GM23338 (cell line): ENCODE measurements at regions not wholly inside any gene's neighbourhood (a gene's known extent, or its start where the extent isn't known, plus 50 kb on each side); places are given as distances from the start of the nearest gene placed in this dataset.

Experiments
- ATAC-seq: fragments of 200-7000 bp; cut with Tn5 transposase; 3 replicates; pipeline ENCODE4 v1.9.1; 2020
- DNase-seq: peaks from one replicate; pipeline ENCODE4 v3.0.0-alpha.2; 2015; ENCODE audit warnings: low spot score
- H2AFZ ChIP-seq: fragments of 200-600 bp; sonication (generic); 2 replicates; pipeline ENCODE4 v1.8.0; 2016; ENCODE audit warnings: antibody characterized with exemption, mild to moderate bottlenecking, moderate library complexity
- H3F3A ChIP-seq: fragments of 200-600 bp; sonication (generic); replicated peaks from 2 replicates; pipeline ENCODE4 v1.8.0; 2017; ENCODE audit warnings: antibody characterized with exemption, mixed run types, low read depth
- H3K27ac ChIP-seq: fragments of 200-600 bp; sonication (generic); 2 replicates; pipeline ENCODE4 v1.6.1; 2016; ENCODE audit warnings: low read depth
- H3K27me3 ChIP-seq: fragments of 200-600 bp; sonication (generic); 2 replicates; pipeline ENCODE4 v1.8.0; 2016; ENCODE audit warnings: mild to moderate bottlenecking, mixed run types, moderate library complexity; ENCODE audit not compliant: insufficient read depth
- H3K36me3 ChIP-seq: fragments of 200-600 bp; sonication (generic); 2 replicates; pipeline ENCODE4 v1.8.0; 2016; ENCODE audit warnings: mild to moderate bottlenecking; ENCODE audit not compliant: insufficient read depth
- H3K4me1 ChIP-seq: fragments of 200-600 bp; sonication (generic); 2 replicates; pipeline ENCODE4 v1.8.0; 2016; ENCODE audit warnings: mild to moderate bottlenecking, moderate library complexity; ENCODE audit not compliant: insufficient read depth
- H3K4me2 ChIP-seq: fragments of 200-600 bp; sonication (generic); 2 replicates; pipeline ENCODE4 v1.7.1; 2017; ENCODE audit warnings: mixed run types
- H3K4me3 ChIP-seq: fragments of 200-600 bp; sonication (generic); 2 replicates; pipeline ENCODE4 v1.6.1; 2016; ENCODE audit warnings: mixed run types
- H3K79me2 ChIP-seq: fragments of 200-600 bp; sonication (generic); replicated peaks from 2 replicates; pipeline ENCODE4 v1.8.0; 2017; ENCODE audit warnings: mild to moderate bottlenecking; ENCODE audit not compliant: insufficient read depth
- H3K9me2 ChIP-seq: fragments of 200-600 bp; sonication (generic); 2 replicates; pipeline ENCODE4 v1.8.0; 2017; ENCODE audit not compliant: insufficient read depth
- H4K20me1 ChIP-seq: fragments of 200-600 bp; sonication (generic); replicated peaks from 2 replicates; pipeline ENCODE4 v1.8.0; 2017; ENCODE audit warnings: mild to moderate bottlenecking; ENCODE audit not compliant: insufficient read depth
- H3K27ac Mint-ChIP-seq: 2 replicates; pipeline ENCODE4 v1.8.0; 2020; ENCODE audit warnings: inconsistent platforms, mild to moderate bottlenecking, moderate library complexity, mixed read lengths
- H3K27me3 Mint-ChIP-seq: 3 replicates; pipeline ENCODE4 v1.8.0; 2022; ENCODE audit warnings: low read depth, mild to moderate bottlenecking, moderate library complexity, mixed read lengths, inconsistent platforms; ENCODE audit not compliant: insufficient read depth, poor library complexity
- H3K36me3 Mint-ChIP-seq: 3 replicates; pipeline ENCODE4 v1.8.0; 2021; ENCODE audit warnings: low read depth, mild to moderate bottlenecking, inconsistent platforms, moderate library complexity, mixed read lengths
- H3K4me1 Mint-ChIP-seq: 3 replicates; pipeline ENCODE4 v1.8.0; 2020; ENCODE audit warnings: mild to moderate bottlenecking, inconsistent platforms, mixed read lengths
- H3K4me3 Mint-ChIP-seq: 3 replicates; pipeline ENCODE4 v1.8.0; 2021; ENCODE audit warnings: moderate library complexity, mild to moderate bottlenecking, inconsistent platforms, mixed read lengths
- H3K9me3 Mint-ChIP-seq: 3 replicates; pipeline ENCODE4 v1.8.0; 2020; ENCODE audit warnings: moderate library complexity, mild to moderate bottlenecking, inconsistent platforms, mixed read lengths
- ETS1 ChIP-seq: IDR thresholded peaks from 2 replicates; pipeline ENCODE4 v1.6.1; 2016; ENCODE audit warnings: antibody characterized with exemption
- EZH2phosphoT487 ChIP-seq: fragments of 200-600 bp; sonication (generic); IDR thresholded peaks from one replicate; pipeline ENCODE4 v1.8.1; 2018; ENCODE audit warnings: antibody characterized with exemption; ENCODE audit not compliant: unreplicated experiment
- POLR2AphosphoS5 ChIP-seq: IDR thresholded peaks from 2 replicates; pipeline ENCODE4 v1.6.1; 2016; ENCODE audit warnings: antibody characterized with exemption, low read depth
- ZNF462 ChIP-seq: fragments of 250-450 bp; sonication (Bioruptor Pico); IDR thresholded peaks from 2 replicates; pipeline ENCODE4 v1.5.0; 2020; ENCODE audit warnings: mild to moderate bottlenecking, moderate library complexity

GRCh38 chr1:60696512-60696911, 385.8 kb upstream of the NFIA start (continued):
- TF ChIP-seq ZNF462 (CRISPR knock-in tag), result no peak

- no peaks in the 10 kb centered on the region for H3K79me2 ChIP-seq
- H3K27ac ChIP-seq, result no peak overlapping the region
- no peaks in the 10 kb centered on the region for H4K20me1 ChIP-seq
- H3K9me3 Mint-ChIP-seq, result peaks cover 10% of the 10 kb centered on the region
- no peak overlapping the region for H3K4me3 Mint-ChIP-seq
- H3K27me3 Mint-ChIP-seq, result peaks cover 2% of the 10 kb centered on the region
- no peak overlapping the region for H3K4me2 ChIP-seq
- H3K4me1 Mint-ChIP-seq, result no peaks in the 10 kb centered on the region
- no peaks in the 10 kb centered on the region for H3K27me3 ChIP-seq
- no peak for ATAC-seq
- H3K9me2 ChIP-seq, result peaks cover 25% of the 10 kb centered on the region
- H3K27ac Mint-ChIP-seq, result no peak overlapping the region; the same call in 1 of the 2 replicates
- no peaks in the 10 kb centered on the region for H3K36me3 ChIP-seq
- H3K4me1 ChIP-seq, result no peaks in the 10 kb centered on the region
- no peak overlapping the region for H3K4me3 ChIP-seq
- no peaks in the 10 kb centered on the region for H3K36me3 Mint-ChIP-seq
- DNase-seq, result no peak
- no peaks in the 10 kb centered on the region for H3F3A ChIP-seq
- H2AFZ ChIP-seq, result 0 out of 2 replicates have a peak overlapping the region, but pooled peaks have one; percentile 32
- TF ChIP-seq ZNF462 (CRISPR knock-in tag), result no peak
- no peak for TF ChIP-seq POLR2AphosphoS5
- no peak for TF ChIP-seq ETS1
- TF ChIP-seq EZH2phosphoT487, result no peak
These were observed 386.6 kb upstream of the NFIA start for GRCh38 chr1:60695716-60696171.
